Astrocyte of the cerebellum (primary cell): ENCODE measurements at regions not wholly inside any gene's neighbourhood (a gene's known extent, or its start where the extent isn't known, plus 50 kb on each side); places are given as distances from the start of the nearest gene placed in this dataset.
A peak's percentile ranks its signal among the peaks of the same experiment; 100 is the strongest.

Experiments used
- DNase-seq: peaks from one replicate; pipeline ENCODE4 v3.0.0-alpha.2; 2011; ENCODE audit warnings: low read depth
- H3K4me3 ChIP-seq: 2 replicates; pipeline ENCODE4 v1.5.1; 2011; ENCODE audit warnings: mild to moderate bottlenecking, low read depth, low read length, moderate library complexity
- in situ Hi-C: cut with HindIII; loops from 2 replicates; pipeline ENCODE4 v1.10.0; 2017; ENCODE audit warnings: low sequenced_read_pairs
- TF ChIP-seq, protein P1 (sequence below): IDR thresholded peaks from 2 replicates; pipeline ENCODE4 v1.5.1; 2012; ENCODE audit warnings: low read length, low read depth, moderate library complexity, mild to moderate bottlenecking; ENCODE audit errors: missing control alignments

DNA sequence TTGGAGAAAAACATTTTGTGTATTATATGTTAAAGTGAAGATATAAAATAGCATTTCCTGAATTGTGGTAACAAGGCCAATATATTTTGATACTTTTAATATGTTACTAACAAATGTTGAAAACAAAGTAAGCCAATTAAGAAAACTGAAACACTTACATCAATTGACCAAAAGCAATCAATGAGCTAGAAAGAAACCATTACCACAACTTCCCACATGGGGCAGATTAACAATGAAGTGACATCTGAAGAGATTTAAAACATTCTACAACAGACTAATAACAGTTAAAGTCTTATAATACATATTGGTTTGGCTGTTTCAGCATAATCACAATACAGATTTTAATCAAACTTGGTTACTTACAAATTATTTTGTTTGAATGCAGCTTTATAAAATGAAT, 282.4 kb upstream of the NETO1 start:
- in situ Hi-C loops: no loop called here
- TF ChIP-seq, protein P1, sequence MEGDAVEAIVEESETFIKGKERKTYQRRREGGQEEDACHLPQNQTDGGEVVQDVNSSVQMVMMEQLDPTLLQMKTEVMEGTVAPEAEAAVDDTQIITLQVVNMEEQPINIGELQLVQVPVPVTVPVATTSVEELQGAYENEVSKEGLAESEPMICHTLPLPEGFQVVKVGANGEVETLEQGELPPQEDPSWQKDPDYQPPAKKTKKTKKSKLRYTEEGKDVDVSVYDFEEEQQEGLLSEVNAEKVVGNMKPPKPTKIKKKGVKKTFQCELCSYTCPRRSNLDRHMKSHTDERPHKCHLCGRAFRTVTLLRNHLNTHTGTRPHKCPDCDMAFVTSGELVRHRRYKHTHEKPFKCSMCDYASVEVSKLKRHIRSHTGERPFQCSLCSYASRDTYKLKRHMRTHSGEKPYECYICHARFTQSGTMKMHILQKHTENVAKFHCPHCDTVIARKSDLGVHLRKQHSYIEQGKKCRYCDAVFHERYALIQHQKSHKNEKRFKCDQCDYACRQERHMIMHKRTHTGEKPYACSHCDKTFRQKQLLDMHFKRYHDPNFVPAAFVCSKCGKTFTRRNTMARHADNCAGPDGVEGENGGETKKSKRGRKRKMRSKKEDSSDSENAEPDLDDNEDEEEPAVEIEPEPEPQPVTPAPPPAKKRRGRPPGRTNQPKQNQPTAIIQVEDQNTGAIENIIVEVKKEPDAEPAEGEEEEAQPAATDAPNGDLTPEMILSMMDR: no peak
- H3K4me3 ChIP-seq: no peak overlapping the region
- no peak for DNase-seq

- in situ Hi-C loops: no loop called here
- H3K4me3 ChIP-seq: no peak overlapping the region
- no peak for DNase-seq
- TF ChIP-seq, protein P1: no peak
Observed at GRCh38 chr18:73147590-73147989, 279.8 kb upstream of the NETO1 start.

DNA sequence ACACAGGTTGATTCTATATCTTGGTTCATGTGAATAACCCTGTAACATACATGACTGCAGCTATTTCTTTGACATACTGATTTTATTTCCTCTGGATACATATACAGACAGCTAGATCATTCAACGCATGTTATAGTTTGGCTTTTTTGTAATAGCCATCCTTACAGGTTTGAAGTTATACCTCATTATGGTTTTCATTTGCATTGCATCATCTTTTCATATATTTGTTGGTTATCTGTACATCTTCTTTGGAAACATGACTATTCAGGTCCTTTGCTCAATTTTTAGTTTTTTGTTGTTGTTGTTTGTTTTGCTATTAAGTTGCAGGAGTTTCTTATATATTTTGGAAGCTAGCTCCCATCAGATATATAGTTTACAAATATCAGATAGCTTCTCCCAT, 276.2 kb upstream of the NETO1 start:
- TF ChIP-seq, protein P1: no peak
- no peak overlapping the region for H3K4me3 ChIP-seq
- in situ Hi-C loops: no loop called here
- no peak for DNase-seq

GRCh38 chr18:73136134-73136533, 268.3 kb upstream of the NETO1 start:
- in situ Hi-C loops: no loop called here
- DNase-seq: no peak
- TF ChIP-seq, protein P1: peak; percentile 18
- H3K4me3 ChIP-seq: no peak overlapping the region

DNA sequence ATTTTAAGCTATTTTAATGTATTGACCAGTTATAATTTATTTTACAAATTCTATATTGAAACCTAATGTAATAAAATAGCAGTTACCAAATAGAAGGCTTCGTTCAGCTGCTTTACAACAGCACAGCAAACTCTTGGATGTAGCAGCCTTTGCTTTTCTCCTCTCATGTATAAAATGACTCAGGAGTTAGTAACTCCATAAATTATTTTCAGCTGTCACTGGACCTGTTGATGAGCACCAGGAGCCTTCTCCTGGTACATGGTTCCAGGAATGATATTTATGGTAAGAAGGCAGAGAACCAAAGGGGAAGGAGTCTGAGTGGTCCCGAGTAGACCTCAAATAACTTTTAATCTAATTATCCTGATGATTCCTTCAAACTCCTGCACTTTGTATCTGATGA, 256.4 kb upstream of the NETO1 start:
- in situ Hi-C loops: no loop called here
- no peak for DNase-seq
- H3K4me3 ChIP-seq: no peak overlapping the region
- TF ChIP-seq, protein P1: no peak

- in situ Hi-C loops: no loop called here
- no peak overlapping the region for H3K4me3 ChIP-seq
- TF ChIP-seq, protein P1: no peak
- no peak for DNase-seq
Observed at GRCh38 chr18:73121207-73121606, 253.4 kb upstream of the NETO1 start.

DNA sequence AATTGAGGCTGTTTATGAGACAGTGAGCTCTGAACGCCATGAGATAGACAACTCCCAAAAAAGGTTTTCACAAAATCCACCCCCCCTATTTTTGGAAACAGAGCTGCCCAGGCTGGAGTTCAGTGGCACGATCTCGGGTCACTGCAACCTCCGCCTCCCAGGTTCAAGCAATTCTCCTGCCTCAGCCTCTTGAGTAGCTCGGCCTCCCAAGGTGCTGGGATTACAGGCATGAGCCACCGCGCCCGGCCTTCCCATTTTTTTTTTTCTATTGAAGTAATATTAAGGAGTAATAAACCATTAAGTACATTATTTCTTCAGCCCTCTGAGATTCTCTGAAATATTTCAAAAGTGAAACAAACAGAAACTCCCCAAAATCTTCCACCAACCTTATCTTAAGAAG, 252.8 kb upstream of the NETO1 start:
- H3K4me3 ChIP-seq: no peak overlapping the region
- in situ Hi-C loops: no loop called here
- DNase-seq: no peak
- TF ChIP-seq, protein P1: no peak
